ENCODE measurements at regions not wholly inside any gene's neighbourhood (a gene's known extent, or its start where the extent isn't known, plus 50 kb on each side); places are given as distances from the start of the nearest gene placed in this dataset.
"Not testable (repeated sequence)": the region's sequence is repeated elsewhere in the genome, so short reads cannot be mapped to it uniquely, and the experiment has no call there.

DNA sequence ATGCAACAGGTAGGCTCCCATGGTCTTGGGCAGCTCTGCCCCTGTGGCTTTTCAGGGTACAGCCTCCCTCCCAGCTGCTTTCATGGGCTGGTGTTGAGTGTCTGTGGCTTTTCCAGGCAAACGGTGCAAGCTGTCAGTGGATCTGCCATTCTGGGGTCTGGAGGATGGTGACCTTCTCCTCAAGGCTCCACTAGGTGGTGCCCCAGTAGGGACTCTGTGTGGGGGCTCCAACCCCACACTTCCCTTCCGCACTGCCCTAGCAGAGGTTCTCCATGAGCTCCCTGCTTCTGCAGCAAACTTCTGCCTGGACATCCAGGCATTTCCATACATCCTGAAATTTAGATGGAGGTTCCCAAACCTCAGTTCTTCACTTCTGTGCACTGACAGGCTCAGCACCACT is 229.8 kb upstream of the TNC start:
- DNase-seq: peak; percentile 35
- not testable (repeated sequence) for H2BK15ac ChIP-seq (ENCODE audit: low read depth, low read length); H3K18ac ChIP-seq (ENCODE audit: insufficient read length, low read depth, low read length); H3K23ac ChIP-seq (ENCODE audit: insufficient read length, low read depth, low read length); H2BK5ac ChIP-seq (ENCODE audit: insufficient read length, low read length); H3K9ac ChIP-seq (ENCODE audit: extremely low read depth, insufficient read length, low read length); H3K27ac Mint-ChIP-seq; H3K27me3 ChIP-seq (ENCODE audit: insufficient read depth, low read length); H3K36me3 Mint-ChIP-seq (ENCODE audit: insufficient read depth in 1 of 3, low read depth in 3 of 3); H3K14ac ChIP-seq (ENCODE audit: insufficient read depth, low read length); H3K9me3 Mint-ChIP-seq; H3K79me1 ChIP-seq (ENCODE audit: insufficient read depth, low read depth, low read length, poor library complexity, severe bottlenecking); H2BK12ac ChIP-seq (ENCODE audit: insufficient read length, low read depth, low read length); H3K56ac ChIP-seq (ENCODE audit: insufficient read length, low read depth, low read length); H4K20me1 ChIP-seq (ENCODE audit: control insufficient read depth, insufficient read depth, insufficient read length); H4K8ac ChIP-seq (replicated peaks; ENCODE audit: insufficient read length, low read depth, low read length); H4K5ac ChIP-seq (ENCODE audit: insufficient read length, low read depth, low read length); H2AFZ ChIP-seq (ENCODE audit: low read length); H3K4me3 Mint-ChIP-seq; H3K4me2 ChIP-seq (ENCODE audit: insufficient read depth, insufficient read length, low read length); H3K9me3 ChIP-seq (ENCODE audit: control insufficient read depth, low read depth, low read length); H2BK20ac ChIP-seq (ENCODE audit: low read depth, low read length, poor library complexity, severe bottlenecking); H3K4me1 ChIP-seq (ENCODE audit: insufficient read depth, low read length); H3K4me1 Mint-ChIP-seq; H3T11ph ChIP-seq (ENCODE audit: low read length); H3K79me2 ChIP-seq (ENCODE audit: insufficient read depth, low read length); H3K27ac ChIP-seq (ENCODE audit: insufficient read length, low read depth, low read length); H3K4ac ChIP-seq (ENCODE audit: low read depth, low read length); H3K23me2 ChIP-seq (ENCODE audit: insufficient read length, low read depth, low read length, poor library complexity, severe bottlenecking); H2AK5ac ChIP-seq (ENCODE audit: insufficient read length, low read length); H3K27me3 Mint-ChIP-seq (ENCODE audit: low read depth); H2BK120ac ChIP-seq (ENCODE audit: low read depth, low read length, poor library complexity, severe bottlenecking); H4K91ac ChIP-seq (ENCODE audit: insufficient read length, low read depth, low read length)
- WGBS (ENCODE audit: extremely low coverage, insufficient read length, low lambda C conversion rate): no CpG with 5 or more reads among the region's 2 CpGs
- TF ChIP-seq, protein P1, sequence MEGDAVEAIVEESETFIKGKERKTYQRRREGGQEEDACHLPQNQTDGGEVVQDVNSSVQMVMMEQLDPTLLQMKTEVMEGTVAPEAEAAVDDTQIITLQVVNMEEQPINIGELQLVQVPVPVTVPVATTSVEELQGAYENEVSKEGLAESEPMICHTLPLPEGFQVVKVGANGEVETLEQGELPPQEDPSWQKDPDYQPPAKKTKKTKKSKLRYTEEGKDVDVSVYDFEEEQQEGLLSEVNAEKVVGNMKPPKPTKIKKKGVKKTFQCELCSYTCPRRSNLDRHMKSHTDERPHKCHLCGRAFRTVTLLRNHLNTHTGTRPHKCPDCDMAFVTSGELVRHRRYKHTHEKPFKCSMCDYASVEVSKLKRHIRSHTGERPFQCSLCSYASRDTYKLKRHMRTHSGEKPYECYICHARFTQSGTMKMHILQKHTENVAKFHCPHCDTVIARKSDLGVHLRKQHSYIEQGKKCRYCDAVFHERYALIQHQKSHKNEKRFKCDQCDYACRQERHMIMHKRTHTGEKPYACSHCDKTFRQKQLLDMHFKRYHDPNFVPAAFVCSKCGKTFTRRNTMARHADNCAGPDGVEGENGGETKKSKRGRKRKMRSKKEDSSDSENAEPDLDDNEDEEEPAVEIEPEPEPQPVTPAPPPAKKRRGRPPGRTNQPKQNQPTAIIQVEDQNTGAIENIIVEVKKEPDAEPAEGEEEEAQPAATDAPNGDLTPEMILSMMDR (conservative IDR thresholded peaks at IDR 0.05): peak; percentile 48; the same call in 2 of the 3 replicates

DNA sequence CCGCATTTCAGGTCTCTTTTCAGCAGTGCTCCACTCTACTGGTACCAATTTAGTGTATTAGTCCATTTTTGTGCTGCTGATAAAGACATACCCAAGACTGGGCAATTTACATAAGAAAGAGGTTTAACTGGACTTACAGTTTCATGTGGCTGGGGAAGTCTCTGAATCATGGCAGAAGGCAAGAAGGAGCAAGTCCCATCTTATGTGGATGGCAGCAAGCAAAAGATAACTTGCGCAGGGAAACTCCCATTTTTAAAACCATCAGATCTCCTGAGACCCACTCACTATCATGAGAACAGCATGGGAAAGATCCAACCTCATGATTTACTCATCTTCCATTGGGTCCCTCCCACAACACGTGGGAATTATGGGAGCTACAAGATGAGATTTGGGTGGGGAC is 231.0 kb upstream of the TNC start:
- H3K4me1 Mint-ChIP-seq; H2AFZ ChIP-seq (ENCODE audit: low read length); H3K27ac Mint-ChIP-seq; H4K5ac ChIP-seq (ENCODE audit: insufficient read length, low read depth, low read length); H3K79me1 ChIP-seq (ENCODE audit: insufficient read depth, low read depth, low read length, poor library complexity, severe bottlenecking); H3K4ac ChIP-seq (ENCODE audit: low read depth, low read length); H3K23ac ChIP-seq (ENCODE audit: insufficient read length, low read depth, low read length); H3K4me2 ChIP-seq (ENCODE audit: insufficient read depth, insufficient read length, low read length); H3K4me1 ChIP-seq (ENCODE audit: insufficient read depth, low read length); H2AK5ac ChIP-seq (ENCODE audit: insufficient read length, low read length); H2BK120ac ChIP-seq (ENCODE audit: low read depth, low read length, poor library complexity, severe bottlenecking); H3K18ac ChIP-seq (ENCODE audit: insufficient read length, low read depth, low read length); H3K27me3 Mint-ChIP-seq (ENCODE audit: low read depth); H3K23me2 ChIP-seq (ENCODE audit: insufficient read length, low read depth, low read length, poor library complexity, severe bottlenecking); H2BK20ac ChIP-seq (ENCODE audit: low read depth, low read length, poor library complexity, severe bottlenecking); H2BK15ac ChIP-seq (ENCODE audit: low read depth, low read length); H3K9me3 ChIP-seq (ENCODE audit: control insufficient read depth, low read depth, low read length); DNase-seq; H3T11ph ChIP-seq (ENCODE audit: low read length); H3K9ac ChIP-seq (ENCODE audit: extremely low read depth, insufficient read length, low read length); H3K79me2 ChIP-seq (ENCODE audit: insufficient read depth, low read length); H4K91ac ChIP-seq (ENCODE audit: insufficient read length, low read depth, low read length); H3K4me3 Mint-ChIP-seq; H3K27ac ChIP-seq (ENCODE audit: insufficient read length, low read depth, low read length); H4K20me1 ChIP-seq (ENCODE audit: control insufficient read depth, insufficient read depth, insufficient read length); H3K36me3 Mint-ChIP-seq (ENCODE audit: insufficient read depth in 1 of 3, low read depth in 3 of 3); H2BK5ac ChIP-seq (ENCODE audit: insufficient read length, low read length); H3K14ac ChIP-seq (ENCODE audit: insufficient read depth, low read length); H3K9me3 Mint-ChIP-seq; H4K8ac ChIP-seq (replicated peaks; ENCODE audit: insufficient read length, low read depth, low read length); H3K56ac ChIP-seq (ENCODE audit: insufficient read length, low read depth, low read length); H3K27me3 ChIP-seq (ENCODE audit: insufficient read depth, low read length); H2BK12ac ChIP-seq (ENCODE audit: insufficient read length, low read depth, low read length): not testable (repeated sequence)
- WGBS (ENCODE audit: extremely low coverage, insufficient read length, low lambda C conversion rate): no CpG with 5 or more reads among the region's 3 CpGs
